HL-60 (cell line): ENCODE measurements at regions not wholly inside any gene's neighbourhood (a gene's known extent, or its start where the extent isn't known, plus 50 kb on each side); places are given as distances from the start of the nearest gene placed in this dataset.

Source experiments
- DNase-seq, 2 experiments: peaks; one replicate each; pipeline ENCODE4 v3.0.0-alpha.2; 2010 to 2020; ENCODE audit warnings: low read depth in 1 of 2, low spot score in 1 of 2
- H3K27ac ChIP-seq: fragments of 250-450 bp; sonication (Bioruptor Pico); replicated peaks from 2 replicates; pipeline ENCODE4 v1.5.1; 2020; ENCODE audit warnings: mild to moderate bottlenecking, moderate library complexity
- H3K27me3 ChIP-seq: fragments of 250-450 bp; sonication (Bioruptor Pico); 2 replicates; pipeline ENCODE4 v1.5.1; 2021; ENCODE audit warnings: mild to moderate bottlenecking, moderate library complexity; ENCODE audit not compliant: insufficient read depth, poor library complexity, severe bottlenecking
- H3K4me3 ChIP-seq: replicated peaks from 2 replicates; pipeline ENCODE4 v1.5.1; 2011; ENCODE audit warnings: mild to moderate bottlenecking, control low read depth, low read length; ENCODE audit not compliant: insufficient read depth
- CTCF ChIP-seq: IDR thresholded peaks from one replicate; pipeline ENCODE4 v1.5.1; 2011; ENCODE audit warnings: low read length, control low read depth, inconsistent platforms; ENCODE audit not compliant: insufficient read depth
- GABPA ChIP-seq: IDR thresholded peaks from 2 replicates; pipeline ENCODE4 v1.6.1; 2012; ENCODE audit warnings: low read depth
- POLR2AphosphoS5 ChIP-seq: IDR thresholded peaks from 2 replicates; pipeline ENCODE4 v1.6.1; 2012; ENCODE audit warnings: low read depth
- REST ChIP-seq: IDR thresholded peaks from 2 replicates; pipeline ENCODE4 v1.6.1; 2012; ENCODE audit warnings: low read depth; ENCODE audit not compliant: insufficient replicate concordance
- SPI1 ChIP-seq: IDR thresholded peaks from 2 replicates; pipeline ENCODE4 v1.6.1; 2012; ENCODE audit warnings: low read depth, mild to moderate bottlenecking, borderline replicate concordance

- no peak overlapping the region for H3K27ac ChIP-seq
- no peak for DNase-seq
- no peaks in the 10 kb centered on the region for H3K27me3 ChIP-seq
- TF ChIP-seq REST: no peak
- TF ChIP-seq GABPA: no peak
- TF ChIP-seq POLR2AphosphoS5: no peak
- TF ChIP-seq SPI1: no peak
- no peak for TF ChIP-seq CTCF
- H3K4me3 ChIP-seq: no peak overlapping the region
Observed at GRCh38 chr3:193830791-193831191, 237.8 kb downstream of the OPA1 start.

GRCh38 chr3:193831495-193832455 is 238.8 kb downstream of the OPA1 start:
- TF ChIP-seq SPI1 (peak; percentile 22; the same call in 1 of the 2 replicates), CTCF (no peak)
- H3K27me3 ChIP-seq: no peaks in the 10 kb centered on the region
- DNase-seq: no peak
- no peak overlapping the region for H3K27ac ChIP-seq
- no peak overlapping the region for H3K4me3 ChIP-seq

GRCh38 chr3:193832833-193833413 is 239.9 kb downstream of the OPA1 start:
- no peak for TF ChIP-seq CTCF
- no peak for TF ChIP-seq GABPA
- no peak for TF ChIP-seq POLR2AphosphoS5
- TF ChIP-seq REST: no peak
- no peak for TF ChIP-seq SPI1
- Histone ChIP-seq H3K27me3 (no peaks in the 10 kb centered on the region), H3K4me3 (no peak overlapping the region), H3K27ac (no peak overlapping the region)
- DNase-seq: no peak
